ENCODE measurements at regions not wholly inside any gene's neighbourhood (a gene's known extent, or its start where the extent isn't known, plus 50 kb on each side); places are given as distances from the start of the nearest gene placed in this dataset.
A peak's percentile ranks its signal among the peaks of the same experiment; 100 is the strongest.

DNA sequence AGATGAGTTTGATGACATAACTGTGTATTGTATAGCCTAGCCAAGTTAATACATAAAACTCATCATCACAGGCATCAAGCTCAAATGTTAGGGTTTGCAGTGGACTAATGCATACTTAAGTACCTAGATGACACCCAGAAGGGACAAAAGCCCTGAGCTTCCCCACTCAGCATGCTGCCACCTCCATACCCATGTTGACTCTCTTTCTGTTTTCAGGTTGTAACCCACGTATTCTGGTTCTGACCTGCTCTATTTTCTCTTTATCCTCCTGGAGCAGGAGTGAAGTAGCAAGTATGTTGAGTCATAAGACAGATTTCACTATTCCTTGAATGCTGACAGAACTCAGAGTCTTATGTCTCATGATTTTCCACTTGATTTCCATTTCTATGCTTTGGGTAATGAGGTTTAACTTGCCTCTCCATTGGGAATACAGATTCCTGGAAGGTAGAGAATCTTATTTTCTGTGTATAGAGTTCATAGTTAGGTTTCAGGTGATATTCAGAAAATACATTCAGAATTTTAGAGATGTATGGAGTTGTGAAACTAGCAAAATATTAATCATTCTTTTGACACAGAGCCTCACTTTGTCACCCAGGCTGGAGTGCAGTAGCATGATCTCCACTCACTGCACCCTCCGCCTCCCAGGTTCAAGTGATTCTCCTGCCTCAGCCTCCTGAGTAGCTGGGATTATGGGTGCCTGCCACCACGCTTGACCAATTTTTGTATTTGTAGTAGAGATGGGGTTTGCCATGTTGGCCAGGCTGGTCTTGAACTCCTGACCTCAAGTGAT lies 122.5 kb upstream of the KCNJ15 start:
- Histone ChIP-seq H3K36me3 (no peaks in the 10 kb centered on the region), H3K4me3 (no peak overlapping the region), H3K27me3 (no peaks in the 10 kb centered on the region), H3K27ac (no peak overlapping the region), H3K9me3 (no peaks in the 10 kb centered on the region), H3K4me1 (no peaks in the 10 kb centered on the region)
- ATAC-seq, result no peak
- no peak for DNase-seq
- intact Hi-C loops (cut with DNase I), result no loop called here
- TF ChIP-seq CTCF (IDR thresholded peaks at IDR 0.05), result no peak

DNA sequence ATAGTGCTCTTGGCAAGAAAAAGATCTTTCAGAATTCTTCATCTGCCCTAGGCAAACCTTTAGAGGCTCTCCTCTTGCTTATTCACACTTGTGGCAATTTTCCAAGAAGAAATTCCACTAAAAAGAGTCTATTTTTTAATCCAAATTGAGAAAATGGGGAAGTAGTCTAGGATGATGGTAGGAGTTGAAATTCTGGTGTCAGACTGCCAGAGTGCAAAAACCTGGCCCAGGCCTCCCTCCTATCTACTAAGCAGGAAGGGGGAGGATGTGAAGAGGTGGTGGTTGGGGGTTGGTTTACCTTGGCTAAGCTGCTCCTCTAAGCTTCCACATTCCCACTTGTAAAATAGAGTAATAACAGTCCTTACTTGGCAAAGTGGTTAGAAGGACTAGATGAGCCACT lies 120.6 kb upstream of the KCNJ15 start:
- no peak overlapping the region for H3K27ac ChIP-seq
- no peak overlapping the region for H3K4me3 ChIP-seq
- DNase-seq, result peak in 1 of 4 donors; percentile 47
- intact Hi-C loops (cut with DNase I), result no loop called here
- peaks cover 6 to 14% of the 10 kb centered on the region in 2 donors for H3K4me1 ChIP-seq
- ATAC-seq, result peak; percentile 86
- no peak for TF ChIP-seq CTCF (IDR thresholded peaks at IDR 0.05)
- H3K27me3 ChIP-seq, result no peaks in the 10 kb centered on the region
- H3K9me3 ChIP-seq, result no peaks in the 10 kb centered on the region
- no peaks in the 10 kb centered on the region for H3K36me3 ChIP-seq

DNA sequence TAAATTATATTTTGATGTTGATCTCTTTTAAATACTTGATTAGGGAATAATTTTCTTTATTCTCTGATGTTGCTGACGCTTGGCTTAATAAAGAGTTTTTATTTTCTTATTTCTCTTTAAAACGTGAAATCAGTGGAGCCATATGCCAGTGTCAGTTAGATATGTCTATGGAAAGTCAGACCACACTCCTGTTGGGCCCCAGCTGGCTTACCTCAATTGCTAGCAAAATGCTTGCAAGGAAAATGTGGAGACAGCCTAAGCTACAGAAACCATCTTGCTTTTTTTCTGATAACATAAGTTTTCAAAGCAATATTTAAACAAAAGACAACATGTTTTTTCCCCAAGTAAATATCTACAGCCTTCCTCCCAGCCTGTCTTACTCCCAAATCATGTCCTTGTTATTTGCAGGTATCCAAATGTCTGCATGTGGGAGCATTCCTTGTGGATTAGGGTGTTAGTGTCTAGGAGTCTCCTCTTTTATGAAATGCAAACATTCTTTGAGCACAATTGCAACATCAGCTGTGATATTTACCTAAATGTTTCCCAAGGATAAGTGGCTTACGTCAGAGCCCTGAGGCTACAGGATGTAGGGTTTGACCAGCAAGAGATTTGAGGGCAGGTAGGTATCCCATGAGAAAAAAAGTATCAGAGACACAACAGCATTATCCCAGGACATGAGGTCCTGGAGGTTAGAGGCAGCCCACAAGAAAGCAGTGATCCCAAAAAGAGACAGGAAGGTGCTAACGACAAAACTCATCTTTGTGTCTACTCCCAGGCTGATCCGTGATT lies 117.2 kb upstream of the KCNJ15 start:
- DNase-seq (no peak), ATAC-seq (peak; percentile 69)
- no peak for TF ChIP-seq CTCF (IDR thresholded peaks at IDR 0.05)
- Histone ChIP-seq H3K4me3 (no peak overlapping the region), H3K36me3 (no peaks in the 10 kb centered on the region), H3K27ac (peak overlapping the region in 1 of 2 donors; percentile 21), H3K4me1 (peaks cover 6 to 14% of the 10 kb centered on the region in 2 donors), H3K27me3 (no peaks in the 10 kb centered on the region), H3K9me3 (no peaks in the 10 kb centered on the region)
- intact Hi-C loops (cut with DNase I), result no loop called here

DNA sequence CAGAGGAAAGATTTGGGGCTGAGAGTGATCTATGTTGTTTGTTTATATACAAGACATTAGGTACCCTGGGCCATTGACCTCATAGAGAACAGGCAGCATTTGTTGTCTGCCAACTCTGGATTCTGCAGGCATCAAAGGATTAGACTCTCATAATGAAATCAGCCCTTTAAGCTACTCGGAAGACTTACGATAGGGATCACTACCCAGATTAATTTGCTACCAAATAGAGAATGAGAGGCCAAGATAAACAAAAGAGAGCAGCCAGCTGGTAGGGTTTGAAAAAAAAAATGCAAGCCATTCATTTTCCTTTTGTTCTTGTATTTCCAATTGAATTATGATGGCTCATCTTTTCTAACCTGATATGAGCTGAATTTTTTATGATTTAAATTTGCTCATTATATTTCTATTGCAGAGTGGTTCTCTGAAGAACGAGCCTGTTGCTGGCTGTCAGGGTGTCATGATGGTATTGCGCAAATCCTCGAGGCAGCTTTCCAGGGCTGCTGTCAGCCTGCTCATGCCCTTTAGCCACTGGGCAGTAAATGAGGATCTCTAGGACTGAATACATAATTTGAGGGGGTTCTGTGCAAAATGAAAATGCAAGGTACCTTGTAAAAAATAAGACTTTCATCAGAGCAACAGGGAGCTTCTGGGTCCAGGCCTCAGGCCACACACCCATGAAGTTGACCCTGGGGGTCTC lies 116.4 kb upstream of the KCNJ15 start:
- peak in 3 of 4 donors; percentile 51 to 71 (median 68) for DNase-seq
- H3K27ac ChIP-seq, result peak overlapping the region in 1 of 2 donors; percentile 21

More for the DNA sequence above, 116.4 kb upstream of the KCNJ15 start:
- Histone ChIP-seq H3K4me1 (peaks cover 6 to 14% of the 10 kb centered on the region in 2 donors), H3K4me3 (no peak overlapping the region), H3K27me3 (no peaks in the 10 kb centered on the region), H3K9me3 (no peaks in the 10 kb centered on the region), H3K36me3 (no peaks in the 10 kb centered on the region)
- ATAC-seq, result peak; percentile 84
- intact Hi-C loops (cut with DNase I), result no loop called here
- no peak for TF ChIP-seq CTCF (IDR thresholded peaks at IDR 0.05)

All from left lung (tissue), 4 donors.